GM19240 (cell line): ENCODE measurements at regions not wholly inside any gene's neighbourhood (a gene's known extent, or its start where the extent isn't known, plus 50 kb on each side); places are given as distances from the start of the nearest gene placed in this dataset.
"Not testable (repeated sequence)": the region's sequence is repeated elsewhere in the genome, so short reads cannot be mapped to it uniquely, and the experiment has no call there.

ENCODE experiments used
- DNase-seq: peaks from one replicate; pipeline ENCODE4 v3.0.0; 2011; ENCODE audit warnings: low spot score; ENCODE audit not compliant: insufficient read length

DNA sequence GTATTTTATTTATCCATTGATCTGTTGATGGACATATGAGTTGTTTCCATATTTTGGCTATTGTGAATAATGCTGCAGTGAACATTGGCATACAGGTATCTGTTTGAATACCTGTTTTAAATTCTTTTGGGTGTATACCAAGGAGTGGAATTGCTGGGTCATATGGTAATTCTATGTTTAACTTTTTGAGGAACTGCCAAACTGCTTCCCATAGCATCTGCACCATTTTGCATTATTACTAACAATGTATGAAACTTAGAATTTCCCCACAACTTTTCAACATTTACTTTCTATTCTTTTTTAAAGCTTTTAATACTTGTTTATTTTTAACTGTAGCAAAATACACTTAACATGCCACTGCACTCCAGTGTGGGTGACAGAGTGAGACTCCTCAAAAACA lies 57.0 kb upstream of the MSN start:
- no peak for DNase-seq

DNA sequence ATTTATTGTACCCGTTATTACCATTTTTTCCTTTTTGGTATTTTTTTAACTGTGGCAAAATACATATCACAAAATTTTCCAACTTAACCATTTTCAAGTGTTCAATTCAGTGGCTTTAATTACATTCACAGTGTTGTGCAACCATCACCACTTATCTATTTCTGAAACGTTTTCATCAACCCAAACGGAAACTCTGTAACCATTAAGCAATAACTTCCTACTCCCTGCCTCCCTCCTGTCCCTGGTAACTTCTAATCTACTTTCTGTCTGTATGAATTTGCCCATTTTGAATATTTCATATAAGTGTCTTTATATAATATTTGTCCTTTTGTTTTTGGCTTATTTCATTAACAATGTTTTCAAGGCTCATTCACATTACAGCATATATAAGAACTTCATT lies 57.4 kb upstream of the MSN start:
- DNase-seq = no peak

DNA sequence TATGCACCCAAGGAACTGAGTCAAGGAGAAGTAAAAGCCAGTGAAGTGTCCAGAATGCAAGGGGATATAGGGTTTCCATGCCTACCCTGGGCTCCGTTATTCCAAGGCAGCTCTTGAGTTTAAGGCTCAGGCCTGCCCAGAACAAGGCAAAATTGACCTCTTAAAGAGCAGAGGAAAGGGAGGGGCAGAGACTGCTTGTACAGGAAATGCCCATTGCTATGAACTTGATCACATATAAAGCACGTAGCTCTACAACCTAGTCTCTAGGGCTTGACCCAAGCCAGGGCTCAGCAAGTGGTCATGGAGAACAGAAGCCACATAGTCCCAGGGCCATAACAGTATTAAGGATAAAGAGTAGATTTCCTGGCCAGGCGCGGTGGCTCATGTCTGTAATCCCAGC lies 58.2 kb upstream of the MSN start:
- no peak for DNase-seq

DNA sequence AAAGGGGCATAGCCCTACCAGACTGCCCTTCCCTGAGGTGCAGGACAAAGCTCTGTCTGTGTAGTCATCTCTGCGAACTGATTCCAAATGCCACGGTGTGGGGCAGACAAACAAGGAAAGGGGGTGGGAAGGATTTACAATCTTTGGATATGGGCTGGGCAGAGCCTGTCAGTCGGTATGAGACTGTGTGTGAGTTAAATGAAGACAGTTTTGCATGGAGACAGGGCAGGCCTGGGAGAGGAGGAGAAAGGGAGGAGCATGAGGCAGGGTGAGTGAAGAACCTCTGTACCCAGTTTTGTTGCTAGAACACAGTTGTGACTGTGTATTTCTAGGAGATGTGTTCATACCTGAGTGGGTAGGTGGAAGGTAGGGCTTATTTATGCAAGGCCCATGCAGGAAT lies 59.4 kb upstream of the MSN start:
- DNase-seq = no peak

DNA sequence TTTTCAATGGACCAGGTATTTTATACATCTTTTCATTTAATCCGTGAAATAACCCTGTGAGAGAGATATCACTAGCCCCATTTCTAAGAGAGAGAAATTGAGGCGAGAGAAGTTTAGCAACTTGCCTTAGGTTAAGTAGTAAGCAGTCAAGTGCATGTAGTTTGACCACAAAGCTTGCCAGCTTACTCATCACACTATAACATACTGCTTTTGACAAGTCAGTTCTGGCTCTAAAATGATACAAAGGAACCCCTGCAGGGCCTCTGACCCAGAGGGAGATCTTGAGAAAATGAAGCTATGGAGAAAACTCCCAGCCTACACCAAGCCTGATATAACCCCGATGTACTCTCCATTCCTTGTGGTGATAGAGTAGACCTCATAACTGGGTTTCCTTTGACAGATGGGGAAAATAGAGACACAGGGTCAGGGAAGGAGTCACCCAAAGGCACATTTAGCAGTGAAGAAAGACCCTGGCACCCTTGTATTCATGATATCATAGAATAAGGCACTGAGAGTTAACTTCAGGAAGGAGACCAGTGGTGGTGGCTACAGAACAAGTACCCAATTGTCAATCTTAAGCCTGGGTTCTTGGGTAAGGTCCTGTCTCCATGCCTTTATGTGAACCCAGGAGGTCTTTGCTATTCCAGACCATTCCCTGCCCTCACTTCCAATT lies 60.2 kb upstream of the MSN start:
- DNase-seq = no peak

DNA sequence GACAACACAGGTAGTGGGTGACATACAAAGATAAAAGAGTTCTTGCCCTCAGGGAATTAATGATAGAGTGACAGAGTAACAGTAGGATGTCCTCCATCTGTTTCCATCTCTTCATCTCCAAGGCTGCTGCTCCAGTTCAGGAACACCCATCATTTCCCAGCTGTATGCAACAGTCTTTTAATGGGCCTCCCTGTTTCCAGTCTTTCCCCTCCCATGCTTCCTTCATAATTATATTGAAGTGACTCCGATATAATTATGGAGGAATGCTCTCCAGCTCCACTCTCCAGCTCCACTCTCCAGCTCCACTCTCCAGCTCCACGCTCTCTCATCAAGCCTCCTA lies 65.3 kb upstream of the MSN start:
- DNase-seq = no peak

DNA sequence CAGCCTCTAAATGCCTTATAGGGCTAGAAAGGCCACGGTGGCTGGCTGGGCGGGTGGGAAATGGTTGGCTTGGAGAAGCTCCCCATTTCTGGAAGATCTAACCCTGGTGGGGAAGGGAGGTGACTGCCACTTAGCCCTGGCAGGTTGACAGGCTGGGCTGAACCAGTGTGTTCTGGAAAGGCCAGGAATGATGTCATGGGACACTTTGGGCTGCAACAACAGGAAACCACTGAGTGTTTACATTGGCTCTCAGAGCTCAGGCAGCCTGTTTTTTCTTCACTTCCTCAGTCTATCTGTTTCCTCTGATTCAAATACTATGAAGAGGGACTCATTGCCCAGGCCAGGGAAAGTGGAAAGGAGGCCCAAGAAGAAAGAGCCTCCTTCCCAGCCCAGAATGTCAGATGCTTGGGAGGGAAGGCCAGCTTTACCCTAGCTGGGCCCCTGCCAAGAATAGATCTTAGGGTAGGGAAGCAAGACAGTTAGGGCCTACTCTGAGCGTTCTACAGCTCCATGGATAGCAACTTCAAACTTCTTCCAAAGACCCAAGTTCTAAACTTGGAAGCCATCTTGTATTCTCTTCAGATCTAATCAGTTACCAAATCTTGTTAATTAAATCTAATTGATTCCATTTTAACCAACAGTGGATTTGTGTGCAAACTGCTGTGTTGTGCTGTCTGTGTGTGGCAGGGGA lies 65.8 kb upstream of the MSN start:
- no peak for DNase-seq

DNA sequence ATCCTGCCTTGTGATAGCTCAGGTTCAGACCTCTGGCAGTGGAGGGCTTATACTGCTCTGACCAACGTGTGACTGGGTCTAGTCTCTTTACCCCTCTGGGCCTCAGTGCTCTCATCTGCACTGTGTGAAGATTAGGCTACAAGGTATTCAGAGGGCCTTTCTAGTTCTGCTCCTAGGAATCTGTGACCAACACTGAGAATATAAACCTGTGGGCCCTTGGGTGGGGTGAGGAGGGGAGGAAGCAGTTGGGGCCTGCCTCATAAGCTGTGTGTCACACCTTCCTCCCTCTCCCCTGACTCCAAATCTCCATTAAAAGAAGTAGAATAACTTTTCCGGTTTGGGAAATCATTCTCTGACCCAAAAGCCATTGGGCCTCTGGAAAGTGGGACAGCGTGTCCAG lies 66.3 kb upstream of the MSN start:
- DNase-seq = no peak

DNA sequence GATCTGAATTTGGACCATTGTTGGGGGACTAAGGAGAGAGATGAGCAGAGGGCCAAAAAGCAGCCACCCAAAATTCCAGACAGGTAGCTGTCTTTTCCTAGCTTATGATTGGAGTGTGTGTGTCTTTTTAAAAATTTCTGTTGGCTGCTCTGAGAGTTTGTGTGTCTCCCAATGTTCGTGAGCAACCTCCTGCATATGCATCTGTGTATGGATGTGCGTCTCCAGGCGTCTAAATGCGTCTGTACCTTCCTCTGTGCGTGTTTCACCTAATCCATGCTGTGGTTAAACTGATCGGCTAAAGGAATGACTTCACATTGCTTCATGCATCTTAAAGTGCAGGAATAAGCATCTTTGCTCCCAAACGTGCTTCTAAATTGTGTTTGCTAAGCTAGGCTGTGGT lies 65.5 kb upstream of the LAS1L start:
- DNase-seq = no peak

DNA sequence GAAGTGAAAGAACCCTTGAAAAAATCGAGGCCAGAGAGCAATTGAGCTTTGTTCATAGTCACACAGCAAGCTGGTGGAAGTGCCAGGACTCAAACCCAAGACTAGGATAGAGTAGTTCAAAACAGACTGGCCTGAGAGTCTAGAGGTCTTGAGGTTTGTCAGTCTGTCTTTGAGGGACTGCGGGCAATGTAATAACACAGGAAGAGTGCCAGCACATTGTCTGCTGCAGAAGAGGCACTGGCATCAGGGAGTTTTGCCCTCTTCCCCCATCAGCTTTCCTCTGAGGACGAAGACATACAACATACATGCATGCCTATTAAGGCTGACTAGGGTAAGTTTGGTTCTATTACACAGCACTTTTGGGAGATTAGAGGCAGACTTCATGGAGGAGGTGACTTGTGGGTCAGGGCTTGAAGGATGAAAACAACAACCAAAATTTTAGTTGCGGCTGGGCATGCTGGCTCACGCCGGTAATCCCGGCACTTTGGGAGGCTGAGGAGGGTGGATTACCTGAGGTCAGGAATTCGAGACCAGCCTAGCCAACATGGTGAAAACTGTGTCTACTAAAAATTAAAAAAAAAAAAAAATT lies 64.1 kb upstream of the LAS1L start:
- no peak for DNase-seq

DNA sequence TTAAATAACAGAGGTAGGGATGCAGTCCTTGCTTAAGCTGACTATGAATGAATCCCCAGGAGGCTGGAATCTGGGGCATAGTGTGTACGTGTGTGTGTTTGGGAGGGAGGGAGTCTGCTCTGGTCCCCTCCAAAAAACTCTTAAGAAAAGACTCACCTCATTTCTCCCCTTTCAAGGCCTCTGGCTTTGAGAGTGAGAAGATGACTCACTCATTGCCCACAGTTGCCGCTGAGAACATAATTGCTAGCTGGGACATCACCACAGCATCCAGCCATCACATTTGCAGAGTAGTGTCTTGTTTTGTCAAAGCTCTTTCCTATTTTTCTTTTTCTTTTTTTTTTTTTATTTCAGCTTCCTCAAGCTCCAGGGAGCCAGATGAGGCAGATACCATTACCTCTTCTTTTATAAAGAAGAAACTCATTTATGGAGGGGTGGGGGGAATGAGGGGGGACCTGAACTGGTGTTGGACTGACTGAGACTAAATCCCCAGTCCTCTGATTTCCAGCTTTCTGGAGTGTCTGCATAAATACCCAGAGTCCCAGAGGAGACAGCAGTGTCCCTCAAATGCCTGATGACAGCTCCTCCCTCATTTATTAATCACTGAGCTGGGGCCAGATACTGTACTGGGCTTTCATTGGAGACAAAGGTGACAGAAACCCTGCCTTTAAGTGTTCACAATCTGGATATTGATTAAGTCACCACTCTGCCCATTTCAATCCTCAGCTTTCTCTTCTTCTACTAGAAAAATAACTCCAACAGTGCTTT lies 61.9 kb upstream of the LAS1L start:
- DNase-seq = peak; percentile 29

DNA sequence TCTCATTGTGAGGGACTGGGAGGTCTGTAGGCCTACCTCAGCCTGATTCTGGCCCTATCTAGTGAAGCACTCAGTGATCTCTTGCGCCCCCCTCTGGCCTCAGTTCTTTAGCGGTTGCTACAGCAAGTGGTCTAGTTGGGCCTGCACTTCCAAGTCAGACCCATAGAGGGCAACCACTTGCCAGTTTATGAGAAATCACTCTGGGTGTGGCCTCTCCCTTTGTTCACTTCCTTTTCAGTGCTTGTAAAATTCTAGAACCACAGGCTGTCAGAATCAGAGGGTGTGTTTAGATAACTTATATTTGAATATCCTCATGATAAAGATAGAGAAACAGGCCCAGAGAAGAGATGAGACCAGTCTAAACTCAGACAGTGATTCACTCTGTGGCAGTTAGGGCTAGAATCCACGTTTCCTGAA lies 60.9 kb upstream of the LAS1L start:
- DNase-seq = peak; percentile 81

DNA sequence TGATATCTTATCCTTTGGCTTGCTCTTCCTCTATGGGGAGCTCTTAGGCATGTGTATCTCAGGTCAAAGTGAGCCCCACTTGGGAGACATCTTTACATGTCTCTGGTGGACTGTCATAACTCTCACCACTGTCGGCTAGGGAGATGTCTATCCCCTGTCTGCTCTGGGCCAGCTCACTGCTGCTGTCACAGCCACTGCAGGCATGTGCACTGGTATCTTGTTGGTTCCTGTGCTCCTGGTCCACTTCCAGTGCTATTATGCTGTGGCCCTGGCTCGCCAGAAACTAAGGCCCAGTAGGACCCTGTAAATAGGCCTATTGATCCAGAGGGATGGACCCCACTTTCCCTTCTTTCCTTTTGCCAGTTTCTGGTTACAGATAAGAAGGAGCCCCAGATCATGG lies 56.6 kb upstream of the LAS1L start:
- DNase-seq = no peak

DNA sequence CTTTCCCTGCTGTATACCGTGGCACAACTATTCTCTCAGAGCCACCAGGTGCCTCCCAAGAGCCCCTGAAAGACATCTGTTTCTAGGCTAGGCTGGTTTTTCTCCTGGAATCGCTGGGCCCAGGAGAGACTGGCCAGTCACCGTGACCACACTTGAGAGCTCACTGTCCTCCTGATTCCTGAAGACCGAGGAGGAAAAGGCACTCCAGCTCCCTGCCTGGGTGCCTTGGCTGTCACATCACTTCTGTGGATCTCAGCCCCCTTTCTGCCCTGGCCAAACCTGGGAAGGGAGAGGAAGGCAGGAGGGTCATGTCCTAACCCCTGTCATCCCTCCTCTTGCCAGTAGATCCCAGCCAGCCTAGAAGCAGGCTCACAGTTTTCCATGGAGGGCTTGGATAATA lies 54.7 kb upstream of the LAS1L start:
- DNase-seq = no peak

DNA sequence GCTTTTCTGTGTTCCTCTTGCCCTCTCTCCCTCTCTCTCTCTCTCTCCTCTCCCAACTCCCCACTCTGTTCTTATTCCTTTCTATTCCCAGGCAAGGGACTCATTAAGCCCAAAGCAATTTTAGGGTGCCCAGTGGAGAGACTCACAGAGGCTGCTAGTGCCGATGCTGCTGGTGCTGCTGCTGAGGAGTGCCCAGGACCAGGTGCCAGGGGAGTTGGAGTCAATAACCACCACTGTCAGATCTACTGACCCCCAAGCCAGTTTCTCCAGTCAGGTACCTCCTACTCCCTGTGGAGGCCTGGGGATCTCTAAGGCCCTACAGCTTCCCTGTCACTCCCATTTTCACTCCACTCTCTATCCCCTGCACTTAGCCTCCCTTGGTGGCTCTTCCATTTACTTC lies 54.2 kb upstream of the LAS1L start:
- DNase-seq = no peak

DNA sequence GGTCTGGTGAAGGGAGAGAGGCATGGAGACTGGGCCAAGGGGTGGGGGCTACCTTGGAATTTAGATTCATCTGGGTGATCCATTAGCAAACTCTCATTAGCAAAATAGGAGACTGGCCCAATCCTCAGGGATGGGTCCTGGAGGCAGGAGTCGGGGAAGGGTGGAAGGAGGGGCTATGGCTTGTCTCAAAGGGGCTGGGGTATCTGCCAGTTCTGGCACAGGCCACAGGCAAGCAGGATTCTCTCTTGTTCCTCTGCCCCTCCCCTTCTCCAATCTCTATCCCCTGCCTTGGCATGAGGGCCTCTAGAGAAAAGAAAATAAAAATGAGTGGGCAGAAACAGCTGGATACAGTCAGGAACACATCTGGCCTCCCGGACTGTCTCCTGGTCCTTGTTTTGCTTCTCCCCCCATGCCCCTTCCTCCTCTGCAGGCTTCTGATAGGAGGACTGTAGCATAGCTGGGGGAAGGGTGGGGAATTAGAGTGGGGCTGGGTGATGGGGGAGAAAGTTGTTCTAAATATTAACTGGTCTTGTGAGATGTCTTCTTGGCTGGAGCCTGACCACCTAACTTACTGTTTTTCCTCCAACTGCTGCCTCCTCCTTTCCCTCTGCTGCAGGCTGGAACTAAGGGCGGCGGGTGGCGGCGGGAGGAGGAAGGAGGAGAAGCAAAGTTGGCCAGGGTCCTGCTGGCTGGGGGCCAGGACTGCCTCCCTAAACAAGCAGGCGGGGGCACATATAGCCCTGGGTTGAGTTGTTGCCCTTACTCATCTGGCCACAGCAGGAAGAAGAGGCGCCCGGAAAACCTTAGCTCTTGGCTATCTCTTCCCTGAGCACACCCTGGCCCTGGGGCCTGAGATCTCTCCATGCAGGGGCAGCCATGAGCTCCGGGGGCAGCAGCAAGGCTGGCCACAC lies 53.3 kb upstream of the LAS1L start:
- no peak for DNase-seq

DNA sequence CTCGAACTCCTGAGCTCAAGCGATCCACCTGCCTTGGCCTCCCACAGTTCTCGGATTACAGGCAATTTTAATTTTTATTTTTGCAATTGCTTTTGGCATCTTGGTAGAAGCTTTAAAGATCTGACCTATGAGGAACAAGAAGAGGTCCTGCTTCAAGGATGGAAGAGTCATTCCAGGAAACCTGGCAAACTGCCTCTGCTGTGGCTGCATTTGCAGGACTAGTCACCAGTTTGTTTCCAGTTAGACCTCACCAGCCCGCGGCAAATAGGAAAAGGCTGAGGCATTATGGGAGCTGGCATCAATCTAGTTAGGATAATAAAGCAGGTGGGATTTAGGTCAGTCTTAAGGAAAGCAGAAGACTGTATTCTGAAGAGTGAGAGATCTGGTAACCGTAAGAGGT lies 51.9 kb upstream of the LAS1L start:
- DNase-seq = no peak

DNA sequence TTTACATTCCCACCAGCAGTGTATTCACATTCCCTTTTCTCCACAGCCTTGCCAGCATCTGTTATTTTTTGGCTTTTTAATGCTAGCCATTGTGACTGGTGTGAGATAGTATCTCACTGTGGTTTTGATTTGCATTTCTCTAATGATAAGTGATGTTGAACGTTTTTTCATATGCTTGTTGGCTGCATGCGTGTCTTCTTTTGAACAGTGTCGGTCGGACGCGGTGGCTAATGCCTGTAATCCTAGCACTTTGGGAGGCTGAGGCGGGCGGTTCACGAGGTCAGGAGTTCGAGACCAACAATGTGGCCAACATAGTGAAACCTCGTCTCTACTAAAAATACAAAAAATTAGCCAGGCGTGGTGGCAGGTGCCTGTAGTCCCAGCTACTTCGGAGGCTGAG lies 50.6 kb upstream of the LAS1L start:
- not testable (repeated sequence) for DNase-seq
